Muscle layer of colon (tissue), 2 donors: ENCODE measurements at regions not wholly inside any gene's neighbourhood (a gene's known extent, or its start where the extent isn't known, plus 50 kb on each side); places are given as distances from the start of the nearest gene placed in this dataset.

Experiments
- H3K27ac ChIP-seq: one replicate; pipeline ENCODE4 v1.7.0; 2013; ENCODE audit warnings: low read depth, mild to moderate bottlenecking, low read length, moderate library complexity
- H3K27me3 ChIP-seq, 2 donors: one replicate each; pipeline ENCODE4 v1.7.0; 2013; ENCODE audit warnings: low read length in 2 of 2, mild to moderate bottlenecking in 2 of 2; ENCODE audit not compliant: insufficient read depth in 2 of 2, control insufficient read depth in 1 of 2
- H3K36me3 ChIP-seq: one replicate; pipeline ENCODE4 v1.7.0; 2013; ENCODE audit warnings: mild to moderate bottlenecking, low read length; ENCODE audit not compliant: insufficient read depth
- H3K4me1 ChIP-seq: one replicate; pipeline ENCODE4 v1.7.0; 2013; ENCODE audit warnings: mild to moderate bottlenecking, low read length; ENCODE audit not compliant: insufficient read depth
- H3K4me3 ChIP-seq, 2 donors: one replicate each; pipeline ENCODE4 v1.7.0; 2013; ENCODE audit warnings: low read length in 2 of 2, low read depth in 1 of 2, mild to moderate bottlenecking in 1 of 2, moderate library complexity in 1 of 2
- H3K9ac ChIP-seq: one replicate; pipeline ENCODE4 v1.7.0; 2013; ENCODE audit warnings: low read length
- H3K9me3 ChIP-seq: one replicate; pipeline ENCODE4 v1.7.0; 2013; ENCODE audit warnings: mild to moderate bottlenecking, low read length
- donor health status: abdominal sarcoma.
- donor health status: Adenocarcinoma of cecum.

- Histone ChIP-seq H3K36me3 (no peaks in the 10 kb centered on the region), H3K9ac (no peak overlapping the region), H3K9me3 (no peaks in the 10 kb centered on the region), H3K4me1 (no peaks in the 10 kb centered on the region), H3K27me3 (no peaks in the 10 kb centered on the region), H3K4me3 (no peak overlapping the region), H3K27ac (no peak overlapping the region)
Observed at GRCh38 chr21:35587841-35588380, 472.4 kb downstream of the SETD4 start.

- Histone ChIP-seq H3K36me3 (no peaks in the 10 kb centered on the region), H3K9me3 (no peaks in the 10 kb centered on the region), H3K9ac (no peak overlapping the region), H3K4me3 (no peak overlapping the region), H3K27ac (no peak overlapping the region), H3K4me1 (no peaks in the 10 kb centered on the region), H3K27me3 (no peaks in the 10 kb centered on the region)
Observed at GRCh38 chr21:35586305-35586704, 474.0 kb downstream of the SETD4 start.

GRCh38 chr21:35585878-35586277, 474.4 kb downstream of the SETD4 start:
- H3K36me3 ChIP-seq: no peaks in the 10 kb centered on the region
- H3K4me1 ChIP-seq: no peaks in the 10 kb centered on the region
- H3K27ac ChIP-seq: no peak overlapping the region
- no peaks in the 10 kb centered on the region for H3K27me3 ChIP-seq
- H3K9ac ChIP-seq: no peak overlapping the region
- no peaks in the 10 kb centered on the region for H3K9me3 ChIP-seq
- H3K4me3 ChIP-seq: no peak overlapping the region

GRCh38 chr21:35585155-35585554, 475.2 kb downstream of the SETD4 start:
- no peaks in the 10 kb centered on the region for H3K9me3 ChIP-seq
- H3K4me3 ChIP-seq: no peak overlapping the region
- no peak overlapping the region for H3K27ac ChIP-seq
- H3K9ac ChIP-seq: no peak overlapping the region
- no peaks in the 10 kb centered on the region for H3K4me1 ChIP-seq
- H3K27me3 ChIP-seq: no peaks in the 10 kb centered on the region
- H3K36me3 ChIP-seq: no peaks in the 10 kb centered on the region

GRCh38 chr21:35583566-35584216, 476.6 kb downstream of the SETD4 start:
- Histone ChIP-seq H3K27me3 (no peaks in the 10 kb centered on the region), H3K4me3 (no peak overlapping the region), H3K36me3 (no peaks in the 10 kb centered on the region), H3K9ac (no peak overlapping the region), H3K4me1 (no peaks in the 10 kb centered on the region), H3K27ac (no peak overlapping the region), H3K9me3 (no peaks in the 10 kb centered on the region)

GRCh38 chr21:35582731-35583130, 477.6 kb downstream of the SETD4 start:
- H3K27me3 ChIP-seq: no peaks in the 10 kb centered on the region
- H3K4me3 ChIP-seq: no peak overlapping the region

GRCh38 chr21:35581640-35582039, 478.7 kb downstream of the SETD4 start:
- Histone ChIP-seq H3K9ac (no peak overlapping the region), H3K27me3 (no peaks in the 10 kb centered on the region), H3K4me1 (no peaks in the 10 kb centered on the region), H3K9me3 (no peaks in the 10 kb centered on the region), H3K27ac (no peak overlapping the region), H3K4me3 (no peak overlapping the region), H3K36me3 (no peaks in the 10 kb centered on the region)

More at GRCh38 chr21:35582731-35583130, 477.6 kb downstream of the SETD4 start:
- Histone ChIP-seq H3K36me3 (no peaks in the 10 kb centered on the region), H3K27ac (no peak overlapping the region), H3K4me1 (no peaks in the 10 kb centered on the region), H3K9me3 (no peaks in the 10 kb centered on the region), H3K9ac (no peak overlapping the region)

GRCh38 chr21:35579520-35580293, 480.6 kb downstream of the SETD4 start:
- Histone ChIP-seq H3K4me3 (no peak overlapping the region), H3K27me3 (no peaks in the 10 kb centered on the region), H3K9ac (no peak overlapping the region), H3K36me3 (no peaks in the 10 kb centered on the region), H3K27ac (no peak overlapping the region), H3K4me1 (no peaks in the 10 kb centered on the region), H3K9me3 (no peaks in the 10 kb centered on the region)

- H3K27ac ChIP-seq: no peak overlapping the region
- H3K36me3 ChIP-seq: no peaks in the 10 kb centered on the region
- H3K4me3 ChIP-seq: no peak overlapping the region
- H3K27me3 ChIP-seq: no peaks in the 10 kb centered on the region
- H3K4me1 ChIP-seq: no peaks in the 10 kb centered on the region
- no peak overlapping the region for H3K9ac ChIP-seq
- H3K9me3 ChIP-seq: no peaks in the 10 kb centered on the region
Observed at GRCh38 chr21:35578831-35579471, 481.4 kb downstream of the SETD4 start.

- Histone ChIP-seq H3K9me3 (no peaks in the 10 kb centered on the region), H3K4me3 (no peak overlapping the region), H3K27ac (no peak overlapping the region), H3K4me1 (no peaks in the 10 kb centered on the region), H3K9ac (no peak overlapping the region), H3K27me3 (no peaks in the 10 kb centered on the region), H3K36me3 (no peaks in the 10 kb centered on the region)
Observed at GRCh38 chr21:35578347-35578782, 482.0 kb downstream of the SETD4 start.

GRCh38 chr21:35575280-35575915, 484.9 kb downstream of the SETD4 start:
- Histone ChIP-seq H3K4me3 (no peak overlapping the region), H3K27me3 (no peaks in the 10 kb centered on the region), H3K4me1 (no peaks in the 10 kb centered on the region), H3K27ac (no peak overlapping the region), H3K9ac (no peak overlapping the region), H3K36me3 (no peaks in the 10 kb centered on the region), H3K9me3 (no peaks in the 10 kb centered on the region)
